PC-9 (cell line): ENCODE measurements at regions not wholly inside any gene's neighbourhood (a gene's known extent, or its start where the extent isn't known, plus 50 kb on each side); places are given as distances from the start of the nearest gene placed in this dataset.

Source experiments
- EZH2 ChIP-seq: fragments of 200-600 bp; sonication (generic); IDR thresholded peaks from 2 replicates; pipeline ENCODE4 v1.8.0; 2017; ENCODE audit warnings: antibody characterized with exemption, low read depth
- TF ChIP-seq, protein P1 (sequence below): fragments of 200-600 bp; sonication (generic); conservative IDR thresholded peaks from 2 replicates; pipeline ENCODE4 v1.6.1; 2017; ENCODE audit warnings: mixed run types, antibody characterized with exemption, mild to moderate bottlenecking, moderate library complexity

- TF ChIP-seq EZH2: no peak
- TF ChIP-seq, protein P1, sequence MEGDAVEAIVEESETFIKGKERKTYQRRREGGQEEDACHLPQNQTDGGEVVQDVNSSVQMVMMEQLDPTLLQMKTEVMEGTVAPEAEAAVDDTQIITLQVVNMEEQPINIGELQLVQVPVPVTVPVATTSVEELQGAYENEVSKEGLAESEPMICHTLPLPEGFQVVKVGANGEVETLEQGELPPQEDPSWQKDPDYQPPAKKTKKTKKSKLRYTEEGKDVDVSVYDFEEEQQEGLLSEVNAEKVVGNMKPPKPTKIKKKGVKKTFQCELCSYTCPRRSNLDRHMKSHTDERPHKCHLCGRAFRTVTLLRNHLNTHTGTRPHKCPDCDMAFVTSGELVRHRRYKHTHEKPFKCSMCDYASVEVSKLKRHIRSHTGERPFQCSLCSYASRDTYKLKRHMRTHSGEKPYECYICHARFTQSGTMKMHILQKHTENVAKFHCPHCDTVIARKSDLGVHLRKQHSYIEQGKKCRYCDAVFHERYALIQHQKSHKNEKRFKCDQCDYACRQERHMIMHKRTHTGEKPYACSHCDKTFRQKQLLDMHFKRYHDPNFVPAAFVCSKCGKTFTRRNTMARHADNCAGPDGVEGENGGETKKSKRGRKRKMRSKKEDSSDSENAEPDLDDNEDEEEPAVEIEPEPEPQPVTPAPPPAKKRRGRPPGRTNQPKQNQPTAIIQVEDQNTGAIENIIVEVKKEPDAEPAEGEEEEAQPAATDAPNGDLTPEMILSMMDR: no peak
Observed at GRCh38 chrX:45788941-45789348, 588.3 kb upstream of the DIPK2B start.
